HG02973 (cell line): ENCODE measurements at regions not wholly inside any gene's neighbourhood (a gene's known extent, or its start where the extent isn't known, plus 50 kb on each side); places are given as distances from the start of the nearest gene placed in this dataset.
"Not testable (repeated sequence)": the region's sequence is repeated elsewhere in the genome, so short reads cannot be mapped to it uniquely, and the experiment has no call there.

Experiments used
- ATAC-seq: cut with Tn5 transposase; IDR thresholded peaks from one replicate; pipeline ENCODE4 v1.9.1; 2021; ENCODE audit warnings: moderate library complexity; ENCODE audit not compliant: unreplicated experiment

- no peak for ATAC-seq
Measured at GRCh38 chr2:8141079-8141707, 540.7 kb upstream of the ID2 start.

GRCh38 chr2:8141780-8142179 is 540.1 kb upstream of the ID2 start:
- no peak for ATAC-seq

- ATAC-seq, result no peak
Measured at GRCh38 chr2:8142461-8142860, 539.4 kb upstream of the ID2 start.

- ATAC-seq, result no peak
Measured at GRCh38 chr2:8144131-8144631, 537.7 kb upstream of the ID2 start.

GRCh38 chr2:8144785-8145184 is 537.1 kb upstream of the ID2 start:
- ATAC-seq, result no peak

- ATAC-seq, result not testable (repeated sequence)
Measured at GRCh38 chr2:8145375-8145774, 536.5 kb upstream of the ID2 start.

- ATAC-seq, result no peak
Measured at GRCh38 chr2:8146132-8147005, 535.5 kb upstream of the ID2 start.

- ATAC-seq, result no peak
Measured at GRCh38 chr2:8148260-8149006, 533.4 kb upstream of the ID2 start.

- ATAC-seq, result no peak
Measured at GRCh38 chr2:8149007-8149405, 532.9 kb upstream of the ID2 start.

GRCh38 chr2:8149985-8150539 is 531.8 kb upstream of the ID2 start:
- no peak for ATAC-seq

GRCh38 chr2:8151888-8152287 is 530.0 kb upstream of the ID2 start:
- no peak for ATAC-seq

GRCh38 chr2:8152392-8153257 is 529.2 kb upstream of the ID2 start:
- peak; percentile 94 for ATAC-seq

- no peak for ATAC-seq
Measured at GRCh38 chr2:8153258-8153718, 528.6 kb upstream of the ID2 start.

- ATAC-seq, result no peak
Measured at GRCh38 chr2:8154270-8154669, 527.6 kb upstream of the ID2 start.

- ATAC-seq, result no peak
Measured at GRCh38 chr2:8154936-8155335, 526.9 kb upstream of the ID2 start.

GRCh38 chr2:8157621-8158430 is 524.0 kb upstream of the ID2 start:
- no peak for ATAC-seq

- no peak for ATAC-seq
Measured at GRCh38 chr2:8158711-8159110, 523.1 kb upstream of the ID2 start.

- no peak for ATAC-seq
Measured at GRCh38 chr2:8159211-8159965, 522.5 kb upstream of the ID2 start.
